Heart left ventricle (tissue), 16 donors: ENCODE measurements at regions not wholly inside any gene's neighbourhood (a gene's known extent, or its start where the extent isn't known, plus 50 kb on each side); places are given as distances from the start of the nearest gene placed in this dataset.

Experiments used
- ATAC-seq, 4 donors: fragments of 200-7000 bp; cut with Tn5 transposase; one replicate each; pipeline ENCODE4 v1.9.1; 2020 to 2022; ENCODE audit warnings: moderate library complexity in 4 of 4, mild to moderate bottlenecking in 3 of 4, moderate number of reproducible peaks in 1 of 4
- DNase-seq, 5 donors: peaks; one replicate each; pipeline ENCODE4 v3.0.0-alpha.2; 2020
- H3K27ac ChIP-seq, 12 donors: fragments of 200-600 bp; sonication (generic) in 4 of 12; one replicate each; pipeline versions ENCODE4 v1.5.0 to v1.8.0; 2016 to 2022; ENCODE audit warnings: mild to moderate bottlenecking in 2 of 12
- H3K27me3 ChIP-seq, 9 donors: fragments of 200-600 bp; sonication (generic) in 2 of 9; one replicate each; pipeline versions ENCODE4 v1.5.1 to v1.8.0; 2016 to 2022; ENCODE audit warnings: mild to moderate bottlenecking in 3 of 9
- H3K36me3 ChIP-seq, 9 donors: fragments of 200-600 bp; sonication (generic) in 2 of 9; one replicate each; pipeline versions ENCODE4 v1.5.0 to v1.8.0; 2018 to 2022; ENCODE audit warnings: mild to moderate bottlenecking in 2 of 9
- H3K4me1 ChIP-seq, 12 donors: fragments of 200-600 bp; sonication (generic) in 4 of 12; one replicate each; pipeline versions ENCODE4 v1.5.0 to v1.8.0; 2016 to 2022; ENCODE audit warnings: mild to moderate bottlenecking in 3 of 12
- H3K4me3 ChIP-seq, 12 donors: fragments of 200-600 bp; sonication (generic) in 4 of 12; one replicate each; pipeline versions ENCODE4 v1.5.0 to v1.8.0; 2017 to 2022; ENCODE audit warnings: mild to moderate bottlenecking in 9 of 12, moderate library complexity in 4 of 12
- H3K9me3 ChIP-seq, 12 donors: fragments of 200-600 bp; sonication (generic) in 4 of 12; one replicate each; pipeline versions ENCODE4 v1.5.0 to v1.8.0; 2016 to 2022; ENCODE audit warnings: mild to moderate bottlenecking in 1 of 12
- POLR2A ChIP-seq, 2 donors: fragments of 450-650 bp; IDR thresholded peaks; one replicate each; pipeline ENCODE4 v1.6.1; 2017; ENCODE audit warnings: antibody characterized with exemption in 2 of 2, mild to moderate bottlenecking in 2 of 2, moderate library complexity in 2 of 2
- WGBS, 4 donors: extraction: QIAGEN DNeasy Blood & Tissue Kit in 2 of 4; methylation state at CpG; one replicate each; pipeline versions ENCODE4 v1.1.5 to v1.1.7; 2013 to 2018; 5-methylcytosine and 5-hydroxymethylcytosine counted together
- intact Hi-C, 10 donors: fragments of 100-400 bp; cut with DNase I; formaldehyde crosslinking; loops; one replicate each; pipeline versions ENCODE4 v1.11.1 to v1.14.2; 2022
- TF ChIP-seq, protein P1 (sequence below), 12 donors: fragments of 200-600 bp; sonication (generic) in 4 of 12; IDR thresholded peaks; one replicate each; pipeline versions ENCODE4 v1.5.0 to v1.8.0; 2018 to 2022; ENCODE audit warnings: antibody characterized with exemption in 12 of 12, mild to moderate bottlenecking in 5 of 12
- donor health status: ischemic (EF 13 %, LVEDD 7.1; RV severe dilation, severe dysfunction).
- donor health status: healthy with polysubstance abuse.
- donor health status: DM: no; HTN: yes; CAD: no.
- donor health status: DM: no; HTN: no; CAD: no.
- donor health status: ischemic (EF 25% LVEDD 6.9; RV normal size, moderate dysfunction).
- donor health status: ischemic (EF 25% LVEDD 5.7; RV mildly dilated, moderate dysfunction).
- donor health status: healthy.
- donor health status: DM: yes; HTN: yes; CAD: no.
- donor health status: ischemic (EF 35%, LVEDD 5.7; RV mildly dilated, moderate dysfunction).
- donor health status: nonischemic (EF 11% LVEDD 7.7; RV severe dilation, severe dysfunction).
- donor health status: DM: yes; HTN: yes; CAD: no.
- donor health status: PGD.
- donor health status: ischemic (EF 29% LVEDD 5.4; RV normal size, mild dysfunction).
- donor health status: nonischemic (EF 23%, LVEDD 6.1; RV moderate dilation, normal function).

GRCh38 chr10:3945026-3945425 is 160.0 kb upstream of the KLF6 start:
- 78 to 87% (median 85%) methylated on average over 5 of the region's 5 CpGs for WGBS, 4 donors
- Histone ChIP-seq H3K4me3 (no peak overlapping the region), H3K9me3 (peaks cover 0 to 5% (median 0%) of the 10 kb centered on the region in 12 donors), H3K36me3 (no peaks in the 10 kb centered on the region), H3K27ac (no peak overlapping the region), H3K27me3 (no peaks in the 10 kb centered on the region), H3K4me1 (peaks cover 0 to 30% (median 0%) of the 10 kb centered on the region in 12 donors)
- DNase-seq = no peak
- intact Hi-C loops = no loop called here
- no peak for TF ChIP-seq POLR2A (IDR thresholded peaks at IDR 0.05)
- TF ChIP-seq, protein P1, sequence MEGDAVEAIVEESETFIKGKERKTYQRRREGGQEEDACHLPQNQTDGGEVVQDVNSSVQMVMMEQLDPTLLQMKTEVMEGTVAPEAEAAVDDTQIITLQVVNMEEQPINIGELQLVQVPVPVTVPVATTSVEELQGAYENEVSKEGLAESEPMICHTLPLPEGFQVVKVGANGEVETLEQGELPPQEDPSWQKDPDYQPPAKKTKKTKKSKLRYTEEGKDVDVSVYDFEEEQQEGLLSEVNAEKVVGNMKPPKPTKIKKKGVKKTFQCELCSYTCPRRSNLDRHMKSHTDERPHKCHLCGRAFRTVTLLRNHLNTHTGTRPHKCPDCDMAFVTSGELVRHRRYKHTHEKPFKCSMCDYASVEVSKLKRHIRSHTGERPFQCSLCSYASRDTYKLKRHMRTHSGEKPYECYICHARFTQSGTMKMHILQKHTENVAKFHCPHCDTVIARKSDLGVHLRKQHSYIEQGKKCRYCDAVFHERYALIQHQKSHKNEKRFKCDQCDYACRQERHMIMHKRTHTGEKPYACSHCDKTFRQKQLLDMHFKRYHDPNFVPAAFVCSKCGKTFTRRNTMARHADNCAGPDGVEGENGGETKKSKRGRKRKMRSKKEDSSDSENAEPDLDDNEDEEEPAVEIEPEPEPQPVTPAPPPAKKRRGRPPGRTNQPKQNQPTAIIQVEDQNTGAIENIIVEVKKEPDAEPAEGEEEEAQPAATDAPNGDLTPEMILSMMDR (IDR thresholded peaks at IDR 0.05) = no peak
- ATAC-seq = no peak

GRCh38 chr10:3944591-3944990 is 159.6 kb upstream of the KLF6 start:
- no peak for ATAC-seq
- no peak for DNase-seq
- TF ChIP-seq, protein P1 (IDR thresholded peaks at IDR 0.05) = no peak
- TF ChIP-seq POLR2A (IDR thresholded peaks at IDR 0.05) = no peak
- Histone ChIP-seq H3K27ac (no peak overlapping the region), H3K4me3 (no peak overlapping the region), H3K27me3 (no peaks in the 10 kb centered on the region), H3K9me3 (peaks cover 0 to 5% (median 0%) of the 10 kb centered on the region in 12 donors), H3K4me1 (peaks cover 0 to 28% (median 0%) of the 10 kb centered on the region in 12 donors), H3K36me3 (no peaks in the 10 kb centered on the region)
- WGBS, 4 donors = 94 to 100% (median 98%) methylated on average over 2 of the region's 2 CpGs
- intact Hi-C loops = no loop called here

DNA sequence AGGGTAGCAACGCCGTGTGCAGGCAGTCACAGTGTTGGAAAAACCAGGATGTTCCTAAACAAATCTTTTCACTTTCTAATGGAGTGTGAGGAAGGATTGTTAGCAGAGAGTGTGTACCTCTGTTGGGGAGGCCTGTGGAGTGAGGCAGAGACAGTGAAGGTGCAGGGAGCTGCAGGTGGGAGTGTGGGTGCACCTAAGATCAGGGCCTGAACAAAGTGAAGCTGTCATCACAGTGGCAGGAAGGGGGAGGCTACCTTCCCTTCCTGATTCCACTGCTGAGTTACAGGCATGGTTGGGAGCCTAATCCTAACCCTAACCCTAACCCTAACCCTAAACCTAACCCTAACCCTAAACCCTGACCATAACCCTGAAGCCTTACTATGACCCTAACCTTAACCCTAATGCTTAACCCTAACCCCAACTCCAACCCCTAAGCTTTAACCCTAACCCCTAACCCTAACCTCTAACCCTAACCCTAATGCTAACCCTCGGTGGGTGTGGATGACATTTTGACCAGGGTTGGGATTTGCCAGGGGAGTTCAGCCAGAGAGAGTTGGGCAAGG is 158.8 kb upstream of the KLF6 start:
- H3K4me3 ChIP-seq = no peak overlapping the region
- WGBS, 4 donors = 67 to 99% (median 83%) methylated on average over 3 of the region's 3 CpGs
- H3K9me3 ChIP-seq = peaks cover 0 to 5% (median 0%) of the 10 kb centered on the region in 12 donors
- no peak for TF ChIP-seq POLR2A (IDR thresholded peaks at IDR 0.05)
- TF ChIP-seq, protein P1 (IDR thresholded peaks at IDR 0.05) = no peak
- DNase-seq = no peak
- no peaks in the 10 kb centered on the region for H3K27me3 ChIP-seq
- intact Hi-C loops = no loop called here
- peaks cover 0 to 20% (median 0%) of the 10 kb centered on the region in 12 donors for H3K4me1 ChIP-seq
- no peak overlapping the region for H3K27ac ChIP-seq
- peak in 1 of 4 donors; percentile 22 for ATAC-seq
- no peaks in the 10 kb centered on the region for H3K36me3 ChIP-seq

DNA sequence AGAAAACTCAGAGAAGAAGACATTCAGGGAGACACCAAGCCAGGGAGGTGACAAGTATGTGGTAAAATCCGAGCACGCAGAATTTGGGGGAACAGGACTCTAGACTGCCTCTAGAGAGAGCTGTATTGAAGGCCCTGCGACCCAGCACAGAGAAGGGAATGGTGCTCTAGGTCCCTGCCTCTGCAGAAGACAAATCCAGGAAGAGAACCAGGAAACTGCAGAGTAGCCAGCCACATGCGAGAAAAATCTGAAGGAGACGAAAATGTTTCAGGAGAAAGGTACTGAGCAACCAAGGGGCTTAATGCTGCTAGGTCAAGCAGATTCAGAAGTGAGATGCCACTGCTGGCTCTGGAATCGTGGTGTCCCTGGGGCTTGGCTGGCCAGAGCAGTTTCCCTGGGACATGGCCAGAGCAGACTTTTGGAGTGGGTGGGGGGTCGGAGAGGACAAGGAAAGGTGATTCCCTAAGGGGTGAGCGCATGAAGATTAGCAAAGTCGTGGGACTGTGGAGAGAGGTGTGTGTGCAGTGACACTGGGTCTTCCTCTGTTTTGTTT is 158.0 kb upstream of the KLF6 start:
- Histone ChIP-seq H3K36me3 (no peaks in the 10 kb centered on the region), H3K9me3 (peaks cover 0 to 5% (median 0%) of the 10 kb centered on the region in 12 donors), H3K27me3 (no peaks in the 10 kb centered on the region), H3K4me1 (peaks cover 0 to 15% (median 0%) of the 10 kb centered on the region in 12 donors), H3K27ac (no peak overlapping the region), H3K4me3 (no peak overlapping the region)
- intact Hi-C loops = no loop called here
- no peak for TF ChIP-seq POLR2A (IDR thresholded peaks at IDR 0.05)
- TF ChIP-seq, protein P1 (IDR thresholded peaks at IDR 0.05) = peak in 1 of 12 donors; percentile 19
- peak in 1 of 4 donors; percentile 32 for ATAC-seq
- no peak for DNase-seq
- WGBS, 4 donors = 67 to 76% (median 74%) methylated on average over 9 of the region's 9 CpGs
